AG04449 (cell line): ENCODE measurements at regions not wholly inside any gene's neighbourhood (a gene's known extent, or its start where the extent isn't known, plus 50 kb on each side); places are given as distances from the start of the nearest gene placed in this dataset.

Source experiments
- CTCF ChIA-PET: fragments of 350-600 bp; formaldehyde crosslinking; extraction: SDS; loops from one replicate; lab custom pipeline; 2021; ENCODE audit warnings: antibody characterized with exemption; lab: Yijun Ruan, JAX
- POLR2A ChIA-PET: fragments of 400-600, 350-600 bp; formaldehyde crosslinking; extraction: SDS; loops from one replicate; lab custom pipeline; 2020; ENCODE audit warnings: antibody characterized with exemption, inconsistent platforms; lab: Yijun Ruan, JAX
- DNase-seq: peaks from one replicate; pipeline ENCODE4 v3.0.0-alpha.2; 2010; ENCODE audit warnings: low read depth, low spot score
- H3K4me3 ChIP-seq: 2 replicates; pipeline ENCODE4 v1.5.1; 2011; ENCODE audit warnings: low read depth, mild to moderate bottlenecking, control low read depth, low read length
- CTCF ChIP-seq: IDR thresholded peaks from one replicate; pipeline ENCODE4 v1.5.1; 2011; ENCODE audit warnings: mild to moderate bottlenecking, moderate library complexity, low read length, control low read depth, inconsistent platforms; ENCODE audit not compliant: insufficient read depth; ENCODE audit errors: missing control alignments

- CTCF ChIA-PET = interaction anchor here (0.6 kb wide), 1 partner anchor 11 kb away, joined by 4 read pairs; no protein-coding TSS in a partner anchor
- no peak overlapping the region for H3K4me3 ChIP-seq
- TF ChIP-seq CTCF = no peak
These were observed 400.5 kb upstream of the CDH11 start for GRCh38 chr16:65522412-65522811.

GRCh38 chr16:65521633-65522328 lies 399.9 kb upstream of the CDH11 start:
- POLR2A ChIA-PET = no interaction called here
- no peak overlapping the region for H3K4me3 ChIP-seq
- no peak for TF ChIP-seq CTCF
- DNase-seq = no peak
- CTCF ChIA-PET = no interaction called here

More at GRCh38 chr16:65522412-65522811, 400.5 kb upstream of the CDH11 start:
- no peak for DNase-seq
- POLR2A ChIA-PET = no interaction called here

- ChIA-PET CTCF (no interaction called here), POLR2A (no interaction called here)
- H3K4me3 ChIP-seq = no peak overlapping the region
- no peak for DNase-seq
- TF ChIP-seq CTCF = no peak
These were observed 397.5 kb upstream of the CDH11 start for GRCh38 chr16:65519402-65519801.

GRCh38 chr16:65515193-65515592 lies 393.3 kb upstream of the CDH11 start:
- ChIA-PET CTCF (no interaction called here), POLR2A (no interaction called here)
- no peak for DNase-seq
- H3K4me3 ChIP-seq = no peak overlapping the region
- TF ChIP-seq CTCF = no peak

- CTCF ChIA-PET = no interaction called here
These were observed 389.0 kb upstream of the CDH11 start for GRCh38 chr16:65510850-65511249.

GRCh38 chr16:65510241-65510640 lies 388.4 kb upstream of the CDH11 start:
- TF ChIP-seq CTCF = no peak
- POLR2A ChIA-PET = no interaction called here
- no peak overlapping the region for H3K4me3 ChIP-seq
- CTCF ChIA-PET = no interaction called here
- no peak for DNase-seq

More at GRCh38 chr16:65510850-65511249, 389.0 kb upstream of the CDH11 start:
- no peak for TF ChIP-seq CTCF
- POLR2A ChIA-PET = no interaction called here
- no peak overlapping the region for H3K4me3 ChIP-seq
- no peak for DNase-seq
